GM18520 (cell line): ENCODE measurements at regions not wholly inside any gene's neighbourhood (a gene's known extent, or its start where the extent isn't known, plus 50 kb on each side); places are given as distances from the start of the nearest gene placed in this dataset.
"Not testable (repeated sequence)": the region's sequence is repeated elsewhere in the genome, so short reads cannot be mapped to it uniquely, and the experiment has no call there.

Source experiments
- ATAC-seq: cut with Tn5 transposase; IDR thresholded peaks from one replicate; pipeline ENCODE4 v1.9.1; 2021; ENCODE audit not compliant: unreplicated experiment

DNA sequence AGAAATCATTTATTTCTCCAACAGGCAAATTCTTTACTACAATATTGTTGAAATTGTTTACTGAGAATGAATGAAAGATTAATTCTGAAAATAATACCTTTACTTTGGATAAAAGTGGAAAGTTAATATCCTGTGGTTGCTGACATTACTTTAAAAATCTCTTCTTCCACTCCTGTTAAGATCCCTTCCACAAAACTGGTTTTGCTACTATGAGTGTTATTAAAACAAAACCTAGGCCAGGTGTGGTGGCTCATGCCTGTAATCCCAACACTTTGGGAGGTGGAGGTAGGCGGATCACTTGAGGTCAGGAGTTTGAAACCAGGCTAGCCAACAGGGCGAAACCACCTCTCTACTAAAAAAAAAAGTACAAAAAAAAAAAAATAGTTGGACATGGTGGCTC lies 123.9 kb upstream of the CCDC150 start:
- no peak for ATAC-seq

GRCh38 chr2:196516564-196516963 lies 123.0 kb upstream of the CCDC150 start:
- no peak for ATAC-seq

GRCh38 chr2:196520605-196521004 lies 118.9 kb upstream of the CCDC150 start:
- no peak for ATAC-seq

- ATAC-seq = not testable (repeated sequence)
Observed at GRCh38 chr2:196526981-196527725, 112.4 kb upstream of the CCDC150 start.

DNA sequence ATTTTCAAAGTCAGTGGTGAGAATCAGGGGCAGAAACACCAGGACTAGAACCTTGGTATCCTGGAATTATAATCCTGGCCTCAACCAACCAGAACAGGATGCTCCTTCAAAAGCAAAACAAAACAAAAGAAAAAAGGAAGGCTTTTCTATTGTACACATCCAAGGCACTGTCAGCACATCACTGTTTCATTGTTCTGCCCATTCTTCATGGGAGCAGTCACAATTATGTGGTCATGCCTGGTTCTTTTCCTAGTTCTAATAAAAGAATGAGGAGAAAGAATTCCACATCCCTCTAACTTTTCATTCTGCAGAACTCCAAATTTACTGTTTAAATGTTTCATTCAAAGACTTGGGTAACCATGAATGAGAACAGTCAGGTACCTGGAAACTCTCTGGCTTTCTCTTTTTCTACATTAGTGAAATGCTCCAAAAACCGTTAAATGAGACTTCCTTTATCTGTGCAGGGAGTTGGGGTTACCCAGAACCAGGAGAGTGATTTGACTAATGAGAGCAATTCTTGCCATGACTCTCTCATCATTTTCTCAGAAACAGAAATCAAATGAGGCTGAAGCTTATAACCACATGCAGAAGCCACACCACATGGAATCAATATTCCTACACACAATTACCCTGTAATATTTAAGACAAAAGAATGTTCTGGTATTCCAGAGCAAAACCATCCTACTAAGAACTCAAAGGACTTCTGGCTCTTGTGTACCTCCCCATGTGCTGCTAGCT lies 110.9 kb upstream of the CCDC150 start:
- no peak for ATAC-seq

- peak; percentile 82 for ATAC-seq
Observed at GRCh38 chr2:196530910-196531309, 108.6 kb upstream of the CCDC150 start.

DNA sequence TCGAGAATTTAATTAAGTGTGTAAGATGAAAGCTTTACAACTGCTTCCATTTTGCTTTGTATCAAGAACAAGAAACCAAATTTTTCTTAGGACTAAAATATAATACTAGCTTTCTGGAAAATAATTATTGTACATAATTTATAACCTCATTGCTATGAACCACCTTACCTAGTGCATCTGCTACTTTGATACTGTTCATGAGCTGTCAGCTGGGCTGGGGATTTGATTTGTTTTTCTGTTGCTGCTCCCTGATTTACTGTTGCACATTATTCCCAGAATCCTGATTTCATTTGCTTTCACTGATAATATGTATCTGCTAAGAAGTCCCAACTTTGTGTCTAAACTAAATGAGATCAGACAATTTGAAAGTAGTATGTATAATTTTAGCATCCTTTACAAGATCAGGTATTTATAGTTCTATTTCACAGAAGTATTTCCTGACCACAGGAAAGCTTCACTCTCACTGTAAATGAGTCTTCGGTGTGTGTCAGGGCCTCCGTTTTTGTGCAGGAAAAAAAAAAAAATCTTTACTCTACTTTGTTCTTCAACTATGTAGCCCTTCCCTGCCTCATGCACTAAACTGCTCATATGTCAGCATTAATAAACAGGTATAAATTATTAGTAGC lies 105.6 kb upstream of the CCDC150 start:
- ATAC-seq = no peak

DNA sequence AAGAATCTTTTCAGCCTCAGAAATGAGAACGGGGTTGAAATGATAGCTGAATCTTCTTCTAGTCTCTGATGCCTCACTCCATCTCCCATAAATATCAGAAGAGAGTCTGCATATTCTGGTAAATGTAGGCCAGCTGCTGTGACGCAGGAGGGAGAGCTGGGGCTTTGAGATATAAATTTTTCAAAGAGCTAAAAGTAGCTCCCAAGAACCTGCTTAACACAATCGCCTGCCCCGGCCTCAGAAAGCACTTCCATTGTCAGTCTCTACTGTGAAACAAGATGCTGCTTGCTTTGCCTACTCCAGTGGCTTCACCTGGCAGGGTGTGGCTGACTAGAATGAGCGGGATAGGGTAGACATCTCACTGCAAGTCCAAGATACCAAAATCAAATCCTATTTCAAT lies 105.0 kb upstream of the CCDC150 start:
- ATAC-seq = no peak

GRCh38 chr2:196535061-196535460 lies 104.5 kb upstream of the CCDC150 start:
- no peak for ATAC-seq

DNA sequence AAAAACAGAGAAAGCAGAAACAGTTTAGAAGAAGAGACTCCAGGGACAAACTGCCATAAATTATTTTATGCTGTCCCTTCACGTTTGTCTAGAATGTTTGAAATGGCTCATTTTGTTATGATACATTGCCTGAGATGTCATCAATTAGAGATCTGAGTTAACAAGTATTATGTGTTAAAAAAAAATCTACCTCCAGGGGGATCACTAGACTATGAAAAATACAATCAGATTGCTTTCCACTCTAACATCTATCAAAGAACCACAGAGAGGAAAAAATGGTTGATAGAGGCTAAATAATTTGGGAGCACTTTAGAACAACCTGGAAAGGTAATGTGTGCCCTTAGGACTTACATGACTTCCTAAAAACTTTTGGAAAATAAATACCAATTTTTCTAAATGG lies 103.8 kb upstream of the CCDC150 start:
- ATAC-seq = no peak

DNA sequence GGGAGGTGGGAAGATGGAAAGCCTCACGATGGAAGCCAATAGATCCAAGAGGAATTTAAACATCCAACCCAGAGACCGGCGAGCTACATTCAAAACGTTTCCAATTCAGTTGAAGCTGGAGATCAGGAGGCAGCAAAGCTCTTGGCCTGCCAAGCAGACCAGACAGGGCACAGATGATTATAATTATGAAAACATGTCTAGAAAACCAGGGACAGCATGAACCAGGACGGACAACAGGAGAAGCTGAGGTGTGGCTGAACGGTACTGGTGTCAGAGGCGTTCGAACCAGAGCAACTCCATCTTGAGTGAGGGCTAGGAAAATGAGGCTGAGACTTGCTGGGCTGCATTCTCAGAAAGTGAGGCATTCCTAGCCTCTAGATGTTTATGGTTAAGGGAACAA lies 102.2 kb upstream of the CCDC150 start:
- no peak for ATAC-seq

GRCh38 chr2:196538189-196538588 lies 101.3 kb upstream of the CCDC150 start:
- no peak for ATAC-seq

DNA sequence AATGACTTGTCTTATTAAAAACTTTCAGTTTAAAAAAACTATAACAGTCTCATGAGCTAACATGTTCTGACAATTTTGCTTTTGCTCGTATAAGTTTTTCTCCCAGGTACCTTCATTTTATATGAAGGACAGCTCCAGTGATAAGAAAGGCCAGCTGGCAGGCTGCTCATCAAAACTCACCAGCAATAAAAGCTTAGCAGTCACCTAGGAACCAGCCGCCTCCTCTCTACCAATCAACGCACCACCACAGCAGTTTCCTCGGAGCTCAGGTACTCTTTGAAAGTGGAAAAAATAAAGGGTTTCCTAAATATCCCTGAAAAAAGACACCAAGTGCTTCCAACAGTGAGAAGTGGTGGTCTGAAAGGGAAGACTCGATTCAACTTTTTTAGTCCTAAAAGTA lies 100.9 kb upstream of the CCDC150 start:
- ATAC-seq = no peak

GRCh38 chr2:196544906-196545433 lies 94.5 kb upstream of the CCDC150 start:
- no peak for ATAC-seq

- ATAC-seq = peak; percentile 59
Observed at GRCh38 chr2:196546151-196546919, 93.2 kb upstream of the CCDC150 start.

GRCh38 chr2:196549052-196549451 lies 90.5 kb upstream of the CCDC150 start:
- ATAC-seq = no peak

DNA sequence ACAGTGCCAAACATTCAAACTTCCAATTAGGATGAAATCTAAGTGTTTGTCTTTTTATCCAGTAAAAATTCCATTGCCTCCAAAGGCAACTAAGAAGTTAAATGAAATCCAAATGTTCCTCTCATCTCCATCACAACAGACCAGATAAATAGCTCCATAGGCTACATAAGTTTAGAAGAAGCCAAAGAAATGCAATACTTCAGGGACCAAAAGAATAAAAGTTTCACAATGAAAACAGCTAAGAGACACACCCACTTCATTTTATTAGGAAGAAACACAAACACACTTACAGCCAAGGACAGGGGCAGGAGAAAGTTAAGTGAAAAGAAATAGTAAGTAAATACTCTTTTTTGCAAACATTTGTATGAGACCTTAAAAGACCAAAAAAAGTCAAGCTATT lies 88.5 kb upstream of the CCDC150 start:
- no peak for ATAC-seq

DNA sequence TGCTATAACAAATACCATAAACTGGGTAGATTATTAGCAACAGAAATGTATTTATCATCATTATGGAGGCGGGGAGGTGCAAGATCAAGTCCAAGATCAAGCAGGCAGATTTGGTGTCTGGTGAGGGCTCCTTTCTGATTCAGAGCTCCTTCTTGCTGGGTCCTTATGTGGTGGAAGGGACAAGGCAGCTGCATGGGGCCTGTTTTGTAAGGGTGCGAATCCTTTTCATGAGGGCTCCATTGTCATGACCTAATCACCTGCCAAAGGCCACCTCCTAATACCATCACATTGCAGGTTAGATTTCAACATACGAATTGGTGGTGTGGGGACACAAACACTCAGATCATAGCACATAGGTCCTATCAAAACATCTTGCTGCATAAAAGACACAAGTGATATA lies 84.4 kb upstream of the CCDC150 start:
- ATAC-seq = no peak

- ATAC-seq = no peak
Observed at GRCh38 chr2:196555726-196556125, 83.8 kb upstream of the CCDC150 start.

DNA sequence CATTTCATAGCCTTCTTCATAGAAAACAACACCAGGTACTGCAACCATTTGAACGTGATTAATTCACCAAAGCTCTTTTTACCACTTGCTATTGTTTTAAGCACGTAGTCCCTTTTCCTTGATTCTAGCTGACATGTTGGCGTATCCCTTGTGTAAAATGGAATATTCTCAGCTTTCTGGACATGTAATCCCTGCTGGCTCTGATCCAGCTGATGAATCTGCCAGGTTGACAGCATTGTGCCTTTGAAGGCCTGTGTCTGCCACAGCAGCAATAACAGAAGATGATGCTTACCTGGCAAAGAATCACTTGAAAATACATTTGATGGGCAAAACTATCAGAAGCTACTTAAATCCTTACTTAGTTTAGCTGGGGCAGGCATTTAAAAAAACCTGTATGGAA lies 81.0 kb upstream of the CCDC150 start:
- no peak for ATAC-seq

GRCh38 chr2:196563876-196564275 lies 75.6 kb upstream of the CCDC150 start:
- ATAC-seq = no peak
